HG02870 (cell line): ENCODE measurements at regions not wholly inside any gene's neighbourhood (a gene's known extent, or its start where the extent isn't known, plus 50 kb on each side); places are given as distances from the start of the nearest gene placed in this dataset.

Source experiments
- ATAC-seq: cut with Tn5 transposase; IDR thresholded peaks from one replicate; pipeline ENCODE4 v1.9.1; 2021; ENCODE audit warnings: mild to moderate bottlenecking, moderate library complexity; ENCODE audit not compliant: unreplicated experiment

- ATAC-seq = no peak
Measured at GRCh38 chr4:3818371-3818770, 52.2 kb downstream of the ADRA2C start.

DNA sequence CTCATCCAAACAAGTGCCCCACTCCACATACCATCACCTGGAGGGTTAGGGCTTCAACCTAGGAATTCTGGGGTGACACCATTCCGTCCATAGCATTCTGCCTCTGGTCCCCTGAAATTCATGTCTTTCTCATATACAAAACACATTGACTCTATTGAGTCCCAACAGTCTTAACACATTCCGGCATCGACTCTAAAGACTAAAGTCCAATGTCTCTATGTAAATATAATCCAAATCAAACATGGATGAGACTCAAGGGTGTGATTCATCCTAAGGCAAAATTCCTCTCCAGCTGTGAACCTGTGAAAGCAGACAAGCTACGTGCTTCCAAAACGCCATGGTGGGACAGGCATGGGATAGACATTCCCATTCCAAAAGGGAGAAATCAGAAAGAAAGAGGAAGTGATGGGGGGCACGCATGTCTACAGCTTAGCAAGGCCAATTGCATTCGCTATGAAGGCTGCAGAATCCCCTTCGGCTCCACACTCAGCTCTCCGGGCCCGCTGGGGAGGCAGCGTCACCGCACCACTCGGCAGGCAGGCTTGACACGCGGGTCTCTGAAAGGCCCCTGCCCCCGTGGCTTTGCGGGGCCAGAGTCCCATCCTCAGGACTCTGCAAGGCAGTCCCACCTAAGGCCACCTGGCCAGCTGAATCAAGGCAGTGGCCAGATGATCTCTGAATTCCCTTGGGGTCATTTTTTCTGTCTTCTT is 53.2 kb downstream of the ADRA2C start:
- no peak for ATAC-seq

- no peak for ATAC-seq
Measured at GRCh38 chr4:3820016-3820805, 54.0 kb downstream of the ADRA2C start.

GRCh38 chr4:3820806-3821579 is 54.8 kb downstream of the ADRA2C start:
- no peak for ATAC-seq

GRCh38 chr4:3821580-3822229 is 55.5 kb downstream of the ADRA2C start:
- no peak for ATAC-seq

GRCh38 chr4:3822230-3822947 is 56.2 kb downstream of the ADRA2C start:
- no peak for ATAC-seq

- no peak for ATAC-seq
Measured at GRCh38 chr4:3823496-3824341, 57.5 kb downstream of the ADRA2C start.

DNA sequence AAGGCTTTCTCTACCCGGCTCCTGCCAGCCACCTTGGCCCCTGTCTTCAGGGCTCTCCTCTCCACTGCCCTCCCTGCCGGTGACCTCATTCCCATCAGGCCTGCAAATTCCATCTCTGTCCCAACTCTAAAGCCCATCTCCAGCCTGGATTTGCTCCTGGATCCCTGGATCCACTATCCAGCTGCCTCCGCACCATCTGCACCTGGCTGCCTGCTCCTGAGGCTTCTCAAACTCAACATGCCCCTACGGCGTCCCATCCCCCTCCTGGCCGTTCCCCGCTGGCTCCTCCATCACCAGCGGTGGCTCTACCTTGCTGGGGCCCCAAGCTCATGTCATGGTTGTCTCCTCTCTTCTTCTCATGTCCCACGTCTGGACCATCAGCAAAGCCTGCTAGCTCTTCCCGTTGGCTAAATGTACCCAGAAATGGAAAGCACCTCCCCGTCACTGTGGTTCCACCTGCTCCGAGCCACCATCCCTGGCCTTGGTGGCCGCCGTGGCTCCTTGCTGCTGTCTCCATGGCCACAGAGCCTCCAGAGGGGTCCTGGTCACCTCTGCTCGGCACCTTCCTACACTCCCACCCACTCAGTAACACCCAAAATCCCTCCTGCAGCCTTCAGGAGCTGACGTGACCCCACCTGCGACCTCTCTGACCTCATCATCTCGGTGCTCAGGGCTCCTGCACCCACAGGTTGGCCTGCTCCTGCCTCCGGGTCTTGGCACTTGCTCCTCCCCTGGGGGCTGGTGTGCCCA is 58.5 kb downstream of the ADRA2C start:
- ATAC-seq = no peak

GRCh38 chr4:3825530-3825929 is 59.3 kb downstream of the ADRA2C start:
- ATAC-seq = no peak

DNA sequence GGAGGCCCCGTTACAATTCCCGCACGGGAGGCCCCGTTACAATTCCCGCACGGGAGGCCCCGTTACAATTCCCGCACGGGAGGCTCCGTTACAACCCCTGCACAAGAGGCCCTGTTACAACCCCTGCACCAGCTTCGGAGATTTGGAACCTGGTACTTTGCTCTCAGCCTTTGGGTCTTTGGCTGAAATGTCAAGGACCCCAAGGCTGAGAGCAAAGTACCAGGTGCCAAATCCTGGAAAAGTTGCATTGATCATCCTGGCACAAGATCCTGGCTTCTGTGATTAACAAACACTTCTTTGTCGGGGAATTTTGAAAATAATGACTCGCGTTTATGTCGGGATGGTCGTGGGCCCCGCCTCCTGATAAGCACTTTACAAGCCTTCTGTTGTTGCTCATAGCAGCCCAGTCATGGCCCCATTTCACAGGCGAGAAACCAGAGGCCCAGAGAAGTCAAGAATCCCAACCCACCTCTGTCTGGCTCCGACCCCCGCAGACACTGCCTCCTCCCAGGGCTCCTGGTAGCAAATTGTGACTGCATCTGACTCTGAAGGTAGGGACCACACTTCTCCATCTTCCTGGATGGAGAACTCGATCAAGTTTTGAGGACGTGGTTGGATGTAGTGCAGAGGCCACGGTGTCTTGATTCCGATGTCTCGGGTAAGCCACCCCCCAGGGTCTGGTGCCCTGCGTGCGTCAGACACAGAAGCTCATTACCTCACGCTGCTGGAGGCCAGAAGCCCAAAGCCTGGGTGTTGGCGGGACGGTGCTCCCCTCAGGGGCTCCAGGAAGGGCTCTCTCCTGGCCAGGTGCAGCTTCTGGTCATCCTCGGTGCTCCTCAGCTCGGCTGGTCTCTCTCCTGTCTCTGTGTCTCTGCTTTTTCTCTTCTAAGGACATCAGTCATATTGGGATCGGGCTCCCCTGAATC is 60.3 kb downstream of the ADRA2C start:
- no peak for ATAC-seq

DNA sequence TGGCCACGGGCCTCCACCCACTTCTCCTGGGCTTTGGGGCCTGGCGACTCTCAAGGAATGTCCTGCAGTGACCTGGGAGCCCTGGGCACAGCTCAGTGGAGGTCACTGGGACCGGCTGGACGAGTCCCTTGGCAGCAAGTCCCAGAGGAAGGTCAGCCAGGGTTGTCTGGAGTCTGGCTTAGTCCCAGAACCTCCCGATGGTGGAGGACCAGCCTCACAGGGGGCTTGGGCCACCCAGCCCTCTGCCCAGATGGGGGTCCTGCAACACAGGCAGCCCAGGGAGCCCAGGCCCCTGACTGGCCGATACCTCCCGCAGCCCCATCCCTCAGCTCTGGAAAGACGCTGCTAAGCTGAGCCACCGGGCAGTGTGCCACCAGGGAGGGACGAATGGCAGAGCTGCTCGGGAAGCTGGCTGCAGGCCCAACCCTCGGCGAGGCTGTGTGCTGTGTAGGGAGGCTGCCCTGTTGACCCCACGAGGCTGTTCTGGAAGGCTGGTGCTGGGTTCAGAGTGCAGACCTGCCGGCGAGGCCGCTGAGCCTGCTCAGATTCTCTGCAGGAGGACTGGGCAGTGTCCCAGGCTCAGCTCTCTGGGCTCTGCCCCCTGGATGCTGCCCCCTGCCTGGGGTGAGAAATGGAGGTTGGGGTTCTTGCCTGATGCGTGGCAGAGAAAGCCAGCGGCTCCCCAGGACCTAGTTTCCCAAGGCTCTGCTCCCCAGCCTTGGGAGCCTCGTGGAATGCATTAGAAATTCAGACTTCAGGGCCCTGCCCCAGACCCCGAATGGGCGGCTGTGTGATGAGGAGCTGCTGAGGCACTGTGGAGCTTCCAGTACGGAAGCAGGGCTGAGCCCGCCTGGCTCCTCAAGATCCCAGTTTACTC is 61.7 kb downstream of the ADRA2C start:
- no peak for ATAC-seq

GRCh38 chr4:3828546-3828945 is 62.4 kb downstream of the ADRA2C start:
- no peak for ATAC-seq

DNA sequence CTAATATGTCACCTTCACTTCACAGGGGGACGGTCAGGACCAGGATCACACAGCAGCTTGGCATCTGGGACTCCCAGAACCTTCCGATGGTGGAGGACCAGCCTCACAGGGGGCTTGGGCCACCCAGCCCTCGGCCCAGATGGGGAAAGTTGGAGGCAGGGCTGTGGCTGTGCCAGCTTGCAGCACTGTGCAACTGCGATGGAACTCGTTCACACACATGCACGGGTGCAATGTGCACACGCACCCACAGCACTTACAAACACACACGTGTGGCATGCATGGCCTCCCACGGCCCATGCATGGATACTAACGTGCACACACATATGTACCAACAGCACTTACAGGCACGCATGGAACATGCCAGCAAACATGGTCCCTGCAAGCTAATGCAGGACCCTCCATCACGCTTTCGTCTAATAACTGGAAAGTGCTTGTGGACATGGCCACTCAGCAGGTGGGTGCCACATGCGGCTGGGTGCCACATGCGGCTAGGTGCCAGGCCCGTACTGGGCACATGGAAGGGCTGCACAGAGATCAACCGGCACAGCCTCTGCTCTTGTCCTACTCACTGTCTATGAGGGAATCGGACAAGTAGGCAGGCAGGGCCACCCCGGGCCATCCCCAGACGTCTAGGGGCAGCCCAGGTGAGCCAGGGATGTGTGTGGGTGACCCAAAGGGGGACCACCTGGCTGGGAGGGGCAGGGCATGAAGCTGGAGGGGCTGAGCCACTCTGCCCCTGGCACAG is 63.2 kb downstream of the ADRA2C start:
- no peak for ATAC-seq

DNA sequence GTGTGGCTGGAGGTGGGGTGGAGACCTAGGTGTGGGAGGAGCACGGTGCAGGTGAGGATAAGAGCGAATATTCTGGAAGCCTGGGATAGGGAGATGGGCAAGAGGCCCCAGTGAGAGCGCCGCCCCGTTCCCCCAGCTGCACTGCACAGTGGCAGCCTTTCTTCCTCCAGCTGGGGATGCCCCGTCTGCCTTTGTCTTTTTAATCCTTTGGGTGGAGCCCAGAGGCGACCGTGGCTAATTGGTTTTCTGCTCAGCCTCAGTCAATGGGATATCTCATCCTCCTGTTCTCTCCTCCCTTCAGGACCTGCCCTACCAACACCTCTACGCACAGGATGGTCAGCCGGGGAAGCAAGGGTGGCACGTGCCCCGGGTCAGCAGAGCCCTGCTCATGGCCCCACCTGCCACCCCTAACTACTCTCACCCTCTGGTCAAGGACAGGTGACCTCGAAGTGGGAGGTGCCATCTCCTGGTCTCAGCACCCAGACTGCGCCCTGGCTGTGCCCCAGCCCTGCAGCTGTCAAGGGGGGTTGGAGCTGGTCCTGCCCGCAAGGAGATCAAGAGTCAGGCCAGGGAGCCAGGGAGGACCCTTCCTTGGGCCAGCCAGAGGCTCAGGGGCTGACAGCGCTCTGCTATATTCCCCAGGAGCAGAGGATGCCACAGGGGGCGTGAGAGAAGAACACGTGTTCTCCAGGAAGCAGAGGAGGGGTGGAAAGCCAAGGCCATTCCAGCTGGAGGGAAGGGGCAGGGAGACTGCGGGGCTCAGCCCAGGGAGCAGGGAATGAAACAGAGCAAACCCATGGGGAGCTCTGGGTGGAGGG is 64.0 kb downstream of the ADRA2C start:
- ATAC-seq = no peak

DNA sequence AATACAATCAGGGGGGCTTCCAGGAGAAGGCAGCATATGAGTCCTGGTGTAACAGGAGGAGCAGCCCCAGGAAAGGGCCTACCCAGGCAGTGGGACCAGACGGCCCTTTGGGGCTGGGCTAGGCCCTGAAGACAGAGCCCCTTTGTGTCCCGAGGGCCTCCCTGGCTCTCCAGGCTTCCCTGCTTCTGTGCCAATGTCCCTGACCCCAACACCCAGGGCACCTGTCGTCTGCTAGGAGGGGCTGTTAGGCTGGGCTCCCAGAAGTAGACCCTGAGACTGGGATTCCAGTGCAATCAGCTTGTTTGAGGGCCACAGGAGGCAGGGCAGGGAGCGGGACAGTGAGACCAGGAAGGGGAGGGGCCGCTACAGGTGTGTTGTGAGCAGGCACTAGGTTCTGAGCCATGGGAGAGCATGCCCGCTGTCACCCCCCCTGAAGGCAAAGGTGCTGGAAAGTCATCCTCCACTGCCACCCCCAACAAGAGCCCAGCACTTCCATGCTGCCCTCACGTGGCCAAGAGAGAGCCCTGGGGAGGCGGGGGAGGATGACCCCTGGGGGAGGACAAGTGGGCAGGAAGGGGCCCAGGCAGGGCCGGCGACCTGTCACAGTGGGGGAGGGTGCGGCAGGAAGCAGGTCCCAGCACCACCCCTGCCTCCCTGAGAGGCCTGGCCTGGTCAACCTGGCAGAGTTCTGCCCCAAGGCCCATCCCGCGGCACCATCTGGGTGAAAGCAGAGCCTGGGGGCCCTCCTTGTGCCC is 64.8 kb downstream of the ADRA2C start:
- ATAC-seq = no peak
